HG03066 (cell line): ENCODE measurements at regions not wholly inside any gene's neighbourhood (a gene's known extent, or its start where the extent isn't known, plus 50 kb on each side); places are given as distances from the start of the nearest gene placed in this dataset.
"Not testable (repeated sequence)": the region's sequence is repeated elsewhere in the genome, so short reads cannot be mapped to it uniquely, and the experiment has no call there.

Source experiments
- ATAC-seq: cut with Tn5 transposase; IDR thresholded peaks from one replicate; pipeline ENCODE4 v1.9.1; 2021; ENCODE audit warnings: low read depth; ENCODE audit not compliant: unreplicated experiment

DNA sequence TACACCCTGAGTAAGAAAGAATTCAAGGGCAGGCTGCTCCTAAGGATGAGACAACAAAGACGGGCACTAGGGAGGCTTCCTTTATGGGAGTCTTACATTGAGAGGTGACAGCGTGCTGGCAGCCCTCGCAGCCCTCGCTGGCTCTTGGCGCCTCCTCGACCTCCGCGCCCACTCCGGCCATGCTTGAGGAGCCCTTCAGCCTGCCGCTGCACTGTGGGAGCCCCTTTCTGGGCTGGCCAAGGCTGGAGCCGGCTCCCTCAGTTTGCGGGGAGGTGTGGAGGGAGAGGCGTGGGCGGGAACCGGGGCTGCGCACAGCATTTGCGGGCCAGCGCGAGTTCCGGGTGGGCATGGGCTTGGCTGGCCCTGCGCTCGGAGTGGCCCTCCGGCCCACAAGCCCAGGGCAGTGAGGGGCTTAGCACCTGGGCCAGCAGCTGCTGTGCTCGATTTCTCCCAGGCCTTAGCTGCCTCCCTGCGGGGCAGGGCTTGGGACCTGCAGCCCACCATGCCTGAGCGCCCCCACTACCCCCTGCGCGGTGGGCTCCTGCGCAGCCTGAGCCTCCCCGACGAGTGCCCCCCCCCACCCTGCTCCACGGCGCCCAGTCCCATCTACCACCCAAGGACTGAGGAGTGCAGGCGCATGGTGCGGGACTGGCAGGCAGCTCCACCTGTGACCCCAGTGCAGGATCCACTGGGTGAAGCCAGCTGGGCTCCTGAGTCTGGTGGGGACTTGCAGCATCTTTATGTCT, 75.3 kb downstream of the BARX1 start:
- ATAC-seq, result not testable (repeated sequence)

- no peak for ATAC-seq
These were observed 79.8 kb downstream of the BARX1 start for GRCh38 chr9:93875330-93875729.

GRCh38 chr9:93874242-93874641, 80.9 kb downstream of the BARX1 start:
- ATAC-seq, result no peak

DNA sequence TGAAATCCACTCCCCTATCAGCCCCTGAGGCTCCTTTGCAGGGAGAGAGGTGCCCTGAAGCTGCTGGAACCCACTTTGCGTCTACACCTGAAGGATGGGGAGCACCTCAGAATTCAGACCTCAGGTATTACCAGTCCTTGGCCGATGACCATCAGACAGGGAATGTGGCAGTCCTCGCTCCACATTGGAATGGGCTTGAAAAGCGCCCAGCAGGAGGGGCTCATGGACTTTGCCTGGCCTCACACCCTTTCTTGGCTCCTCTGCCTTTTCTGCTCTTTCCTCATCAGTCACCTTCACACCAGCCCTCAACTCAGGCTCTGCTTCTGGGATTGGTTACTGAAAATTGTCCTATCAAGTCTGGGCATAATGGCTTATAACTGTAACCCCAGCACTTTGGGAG, 83.9 kb downstream of the BARX1 start:
- no peak for ATAC-seq

- no peak for ATAC-seq
These were observed 85.3 kb downstream of the BARX1 start for GRCh38 chr9:93869863-93870262.

DNA sequence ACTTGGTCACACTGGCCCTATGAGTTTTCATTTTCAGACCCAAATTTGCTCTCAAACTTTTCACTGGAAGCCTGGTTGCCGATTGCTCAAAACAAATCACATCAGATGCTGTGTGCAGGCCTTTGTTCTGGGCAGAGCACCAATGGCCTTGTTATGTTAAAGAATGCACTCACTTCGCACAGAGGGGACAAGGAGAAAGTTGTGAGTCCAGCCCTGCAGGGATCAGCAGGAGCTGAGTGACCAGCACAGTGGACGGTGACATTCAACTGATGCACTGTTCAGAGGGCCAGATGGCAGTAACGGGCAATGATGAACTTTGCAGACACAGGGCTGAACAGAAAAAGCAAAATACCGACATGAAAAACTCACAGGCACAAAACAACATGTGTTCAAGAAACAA, 86.1 kb downstream of the BARX1 start:
- ATAC-seq, result no peak

DNA sequence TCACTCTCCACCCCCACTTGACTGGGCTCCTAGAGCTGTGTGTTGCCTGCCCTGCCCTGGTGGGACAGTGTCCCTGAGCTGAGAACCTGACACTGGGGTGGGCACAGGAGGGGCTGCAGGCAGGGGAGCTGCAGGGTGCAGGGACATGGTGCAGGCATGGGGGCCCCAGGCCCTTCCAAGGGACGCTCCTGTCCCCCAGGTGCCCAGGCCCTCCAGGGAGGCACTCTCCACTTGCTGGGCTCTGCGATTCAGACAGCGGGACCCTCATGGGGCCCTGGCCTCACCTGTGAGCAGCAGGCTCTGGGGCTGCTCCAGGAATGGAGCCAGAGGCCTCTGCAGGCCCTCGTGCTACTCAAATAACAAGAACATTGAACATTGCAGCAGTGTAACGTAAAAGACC, 89.4 kb downstream of the BARX1 start:
- ATAC-seq, result no peak

DNA sequence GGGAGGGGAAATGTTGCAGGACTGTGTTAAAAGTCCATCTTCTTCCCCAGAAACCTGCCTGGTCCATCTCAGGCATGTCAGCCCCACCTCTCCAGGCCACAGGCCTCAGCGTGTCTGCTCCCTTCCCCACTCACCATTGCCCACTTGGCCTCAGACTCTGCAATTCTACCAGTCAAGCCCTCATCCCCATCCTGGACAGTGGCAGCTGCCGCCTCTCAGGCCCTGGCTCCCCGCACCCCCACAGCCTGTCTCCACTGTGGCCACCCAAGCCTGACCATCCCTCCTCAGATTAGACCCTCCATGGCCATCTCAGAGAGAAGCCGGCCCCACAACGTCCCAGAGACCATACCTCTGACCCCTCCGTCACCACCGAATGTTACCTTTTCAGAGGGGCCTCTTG, 89.9 kb downstream of the BARX1 start:
- ATAC-seq, result no peak

- ATAC-seq, result no peak
These were observed 90.3 kb downstream of the BARX1 start for GRCh38 chr9:93864840-93865239.

GRCh38 chr9:93864032-93864431, 91.1 kb downstream of the BARX1 start:
- ATAC-seq, result no peak

GRCh38 chr9:93862877-93863545, 92.1 kb downstream of the BARX1 start:
- no peak for ATAC-seq

DNA sequence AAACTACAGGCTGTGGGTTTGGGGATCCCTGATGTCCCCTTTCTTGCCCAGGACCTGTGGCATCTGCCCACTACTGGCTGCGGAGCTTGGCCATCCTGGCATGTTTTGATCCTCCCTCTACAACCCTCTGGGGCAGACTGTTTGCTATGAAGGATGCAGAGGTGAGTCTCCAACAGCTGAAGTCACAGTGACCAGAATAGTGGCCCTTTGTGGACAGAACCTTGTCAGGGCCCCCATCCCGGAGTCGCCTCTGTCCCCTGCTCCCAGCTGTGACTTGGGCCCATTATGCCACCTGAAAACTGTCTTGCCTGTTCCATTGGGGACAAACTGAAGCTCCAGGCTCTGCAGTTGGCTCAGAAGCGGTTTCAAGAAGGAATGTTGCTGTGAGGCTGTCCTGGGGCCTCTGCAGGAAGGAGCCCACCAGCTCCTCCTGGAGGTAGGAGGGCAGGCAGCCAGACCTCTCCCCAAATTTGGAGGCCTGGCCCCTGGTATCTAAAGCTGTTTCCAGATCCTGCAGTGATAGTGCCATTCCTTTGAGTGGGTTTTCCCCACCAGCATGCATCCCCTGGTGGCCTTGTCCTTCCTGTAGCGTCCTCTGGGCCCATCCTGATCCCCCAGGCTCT, 93.3 kb downstream of the BARX1 start:
- ATAC-seq, result no peak

- no peak for ATAC-seq
These were observed 94.2 kb downstream of the BARX1 start for GRCh38 chr9:93860694-93861658.

DNA sequence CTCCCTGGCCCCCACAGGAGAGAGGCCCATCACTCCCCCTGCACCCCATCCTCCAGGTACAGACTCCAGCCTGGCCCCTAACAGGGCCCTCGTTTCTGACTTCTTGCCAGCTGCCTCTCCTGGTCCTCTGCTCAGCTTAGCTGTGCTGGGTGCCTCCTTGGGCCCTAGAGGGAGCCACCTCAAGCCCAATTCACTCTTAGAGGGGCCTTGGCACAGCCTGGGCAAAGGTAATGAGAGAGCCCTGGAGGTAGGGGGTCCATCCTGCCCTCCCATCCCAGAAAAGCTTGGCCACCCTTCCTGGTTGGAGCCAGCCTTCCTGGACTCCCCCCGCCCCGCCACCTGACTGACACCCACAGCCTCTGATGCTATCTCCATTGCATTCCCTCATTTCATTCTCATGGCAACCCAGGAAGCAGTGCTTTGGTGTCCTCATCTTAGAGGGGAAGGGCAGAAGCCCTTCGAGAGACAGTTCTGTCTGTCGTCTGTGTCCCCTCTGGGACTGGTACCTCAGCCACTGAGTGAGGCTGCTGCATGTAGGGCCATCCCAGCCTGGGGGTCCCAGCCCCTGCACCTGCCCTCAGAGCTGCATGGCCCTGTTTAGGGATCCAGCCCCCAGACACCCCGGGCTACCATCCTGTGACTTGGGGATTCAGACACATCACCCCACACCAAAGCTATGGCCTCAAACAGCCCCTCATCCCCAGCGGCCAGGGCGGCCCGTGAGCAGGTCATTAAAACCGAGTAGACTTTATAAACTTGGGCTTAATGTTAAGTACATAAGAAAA, 95.5 kb downstream of the BARX1 start:
- no peak for ATAC-seq

DNA sequence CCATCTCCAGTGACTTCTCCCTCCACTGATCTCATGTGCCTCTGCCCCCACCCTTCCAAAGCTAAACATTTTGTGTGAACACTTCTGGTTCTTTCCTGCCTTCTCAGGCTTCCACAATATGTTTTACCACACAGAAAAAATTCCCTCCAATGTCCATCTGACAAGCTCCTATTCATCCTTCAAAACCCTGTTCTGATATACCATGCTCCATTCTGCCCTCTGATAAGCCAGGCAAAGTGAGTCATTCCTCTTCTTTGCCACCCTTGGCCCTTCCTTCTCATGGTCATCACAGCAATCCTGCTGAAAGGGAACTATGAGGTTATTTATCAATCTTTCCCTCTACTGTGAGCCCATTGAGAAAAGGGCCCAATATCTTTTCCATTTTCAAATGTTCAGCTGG, 97.6 kb downstream of the BARX1 start:
- ATAC-seq, result no peak

DNA sequence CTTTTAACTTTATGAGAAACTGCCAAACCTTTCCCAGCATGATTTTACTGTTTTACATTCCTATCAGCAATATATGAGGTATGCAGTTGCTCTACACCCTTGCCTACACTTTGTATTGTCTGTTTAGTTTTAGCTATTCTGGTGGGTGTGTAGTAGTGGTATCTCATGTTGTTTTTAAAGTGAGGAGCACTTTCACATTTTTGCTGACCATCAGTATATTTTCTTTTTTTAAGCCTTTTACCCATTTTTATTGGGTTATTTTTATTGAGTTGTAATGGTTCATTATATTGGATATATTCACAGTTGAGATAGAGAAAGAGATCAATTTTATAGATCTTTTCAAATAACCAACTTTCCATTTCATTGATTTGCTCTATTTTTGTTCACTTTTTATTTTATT, 102.4 kb downstream of the BARX1 start:
- no peak for ATAC-seq

DNA sequence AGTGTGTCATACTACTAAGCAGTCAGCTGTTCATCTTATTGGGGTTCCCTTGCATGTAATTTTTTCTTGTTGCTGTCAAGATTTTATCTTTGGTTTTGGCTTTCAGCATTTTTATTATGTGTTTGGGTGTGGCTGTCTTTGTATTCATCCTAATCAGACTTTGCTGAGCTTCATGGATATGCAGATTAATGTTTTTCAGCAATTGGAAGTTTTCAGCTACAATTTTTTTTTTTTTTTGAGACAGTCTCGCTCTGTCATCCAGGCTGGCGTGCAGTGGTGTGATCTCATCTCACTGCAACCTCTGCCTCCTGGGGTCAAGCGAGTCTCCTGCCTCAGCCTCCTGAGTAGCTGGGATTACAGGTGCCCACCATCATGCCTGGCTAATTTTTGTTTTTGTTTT, 108.8 kb downstream of the BARX1 start:
- ATAC-seq, result no peak

DNA sequence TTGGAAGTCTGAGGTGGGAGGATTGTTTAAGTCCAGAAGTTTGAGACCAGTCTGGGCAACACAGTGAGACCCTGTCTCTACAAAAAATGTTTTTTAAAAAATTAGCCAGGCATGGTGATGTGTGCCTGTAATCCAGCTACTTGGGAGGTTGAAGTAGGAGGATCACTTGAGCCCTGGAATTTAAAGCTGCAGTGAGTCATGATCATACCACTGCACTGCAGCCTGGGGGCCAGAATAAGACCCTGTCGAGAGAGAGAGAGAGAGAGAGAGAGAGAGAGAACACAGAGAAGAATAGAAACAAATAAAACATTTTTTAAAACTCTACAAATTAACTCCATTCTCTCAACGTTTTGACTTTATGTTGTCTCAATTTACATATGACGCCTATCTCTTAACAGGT, 111.8 kb downstream of the BARX1 start:
- no peak for ATAC-seq

DNA sequence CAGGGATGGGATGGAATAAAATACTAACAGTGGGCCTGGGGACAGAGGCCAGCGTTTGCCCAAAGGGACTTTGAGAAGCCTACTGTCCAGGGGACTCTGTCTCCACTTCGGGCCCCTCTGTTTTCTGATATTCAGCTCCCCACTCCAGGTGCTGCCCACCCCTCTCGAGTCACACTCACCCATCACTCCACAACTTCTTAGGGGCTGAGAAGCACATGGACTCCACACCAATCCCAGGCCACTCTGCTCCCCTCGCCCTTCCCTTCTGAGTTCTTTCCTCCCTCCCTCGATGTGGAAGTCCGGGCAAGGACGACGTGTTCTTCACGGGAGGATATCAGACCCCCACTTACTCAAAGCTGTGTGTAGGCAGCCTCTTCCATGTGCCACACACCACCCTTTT, 124.5 kb downstream of the BARX1 start:
- ATAC-seq, result no peak

GRCh38 chr9:93830012-93830596, 125.1 kb downstream of the BARX1 start:
- ATAC-seq, result no peak
